Keratinocyte (primary cell): ENCODE measurements at regions not wholly inside any gene's neighbourhood (a gene's known extent, or its start where the extent isn't known, plus 50 kb on each side); places are given as distances from the start of the nearest gene placed in this dataset.

Experiments used
- CTCF ChIP-seq, 3 experiments: IDR thresholded peaks in 1 of 3; conservative IDR thresholded peaks in 1 of 3; optimal IDR thresholded peaks in 1 of 3; 2 replicates in 2 of 3; 3 replicates in 1 of 3; pipeline versions ENCODE3 to v1.5.1; 2011; ENCODE audit warnings: low read length in 3 of 3, mild to moderate bottlenecking in 3 of 3, moderate library complexity in 2 of 3, control low read depth in 1 of 3, inconsistent platforms in 1 of 3; ENCODE audit not compliant: insufficient read depth in 2 of 3; ENCODE audit errors: extremely low read depth in 1 of 3
- EZH2 ChIP-seq: IDR thresholded peaks from one replicate; pipeline ENCODE4 v1.6.1; 2012; ENCODE audit warnings: inconsistent platforms, mild to moderate bottlenecking, low read length, moderate library complexity

DNA sequence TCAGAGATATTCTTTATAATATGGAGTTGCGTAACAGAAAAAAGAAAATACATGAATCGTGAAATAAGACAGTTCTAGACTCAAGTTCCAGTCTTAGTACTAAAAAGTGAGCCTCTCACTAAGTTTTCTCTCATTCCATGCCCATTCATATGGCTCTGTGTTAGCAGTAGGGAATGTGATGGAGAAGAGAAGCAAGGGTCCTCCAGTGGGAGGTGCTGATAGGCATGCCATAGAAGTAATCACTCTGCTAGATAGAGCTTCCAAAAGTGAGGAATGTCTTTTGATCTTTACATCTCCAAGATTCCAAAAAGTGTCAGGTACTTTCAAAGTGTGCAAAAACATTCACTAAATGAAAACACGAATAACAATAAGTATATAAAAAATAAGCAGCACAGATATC lies 678.4 kb downstream of the DCDC2C start:
- TF ChIP-seq CTCF (optimal IDR thresholded peaks at IDR 0.05 in 1 of 3, IDR thresholded peaks at IDR 0.05 in 1 of 3, conservative IDR thresholded peaks at IDR 0.05 in 1 of 3; ENCODE audit: extremely low read depth in 1 of 3, insufficient read depth in 2 of 3, low read length in 3 of 3) (no peak), EZH2 (no peak)
